Peyer's patch (tissue), 4 donors: ENCODE measurements at regions not wholly inside any gene's neighbourhood (a gene's known extent, or its start where the extent isn't known, plus 50 kb on each side); places are given as distances from the start of the nearest gene placed in this dataset.

Experiments
- DNase-seq, 3 donors: peaks; one replicate each; pipeline ENCODE4 v3.0.0-alpha.2; 2017 to 2019
- H3K27ac ChIP-seq, 4 donors: fragments of 200-600 bp; sonication (generic); one replicate each; pipeline ENCODE4 v1.5.1; 2016 to 2019
- H3K27me3 ChIP-seq, 2 donors: fragments of 200-600 bp; sonication (generic); one replicate each; pipeline ENCODE4 v1.5.1; 2019
- H3K36me3 ChIP-seq, 3 donors: fragments of 200-600 bp; sonication (generic); one replicate each; pipeline ENCODE4 v1.5.1; 2016 to 2019
- H3K4me1 ChIP-seq, 4 donors: fragments of 200-600 bp; sonication (generic); one replicate each; pipeline ENCODE4 v1.5.1; 2016 to 2019
- H3K4me3 ChIP-seq, 4 donors: fragments of 200-600 bp; sonication (generic); 1 replicate in 3 of 4; 2 replicates in 1 of 4; pipeline ENCODE4 v1.5.1; 2016 to 2019; ENCODE audit warnings: mild to moderate bottlenecking in 1 of 4
- H3K9me3 ChIP-seq, 4 donors: fragments of 200-600 bp; sonication (generic); one replicate each; pipeline ENCODE4 v1.5.1; 2016 to 2019; ENCODE audit warnings: mild to moderate bottlenecking in 1 of 4
- CTCF ChIP-seq, 6 experiments: fragments of 450-650 bp in 4 of 6; fragments of 200-600 bp in 2 of 6; sonication (generic) in 1 of 6; IDR thresholded peaks; one replicate each; pipeline ENCODE4 v1.5.1; 2017 to 2019; ENCODE audit warnings: antibody characterized with exemption in 6 of 6, mild to moderate bottlenecking in 3 of 6, moderate library complexity in 1 of 6
- POLR2A ChIP-seq, 2 donors: fragments of 450-650 bp; IDR thresholded peaks; one replicate each; pipeline ENCODE4 v1.5.1; 2017; ENCODE audit warnings: antibody characterized with exemption in 2 of 2, mild to moderate bottlenecking in 2 of 2, moderate library complexity in 2 of 2

DNA sequence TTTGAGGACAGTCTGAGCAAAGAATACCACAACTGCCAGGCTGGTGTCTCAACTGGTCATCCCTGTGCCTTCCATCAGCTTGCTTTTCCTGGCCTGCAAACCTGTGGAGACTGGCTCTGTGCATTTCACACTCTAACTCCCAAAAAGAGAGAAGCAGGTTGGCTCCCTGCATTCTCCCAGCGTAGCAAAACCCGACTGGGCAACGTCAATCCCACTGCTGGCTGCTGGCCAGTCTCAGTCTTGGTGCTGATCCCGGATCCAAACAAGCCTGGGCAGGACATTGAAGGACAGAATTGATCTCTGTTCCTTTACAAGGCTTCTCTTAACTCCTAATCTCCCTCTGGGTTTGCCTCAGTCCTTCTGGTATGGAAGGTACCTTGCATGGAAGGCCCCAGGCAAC is 65.4 kb downstream of the FZD10 start:
- TF ChIP-seq CTCF (IDR thresholded peaks at IDR 0.05) (no peak), POLR2A (IDR thresholded peaks at IDR 0.05) (no peak)
- DNase-seq, result no peak
- Histone ChIP-seq H3K4me3 (no peak overlapping the region), H3K27me3 (no peaks in the 10 kb centered on the region), H3K4me1 (no peaks in the 10 kb centered on the region), H3K27ac (no peak overlapping the region), H3K36me3 (no peaks in the 10 kb centered on the region), H3K9me3 (peaks cover 0 to 4% (median 0%) of the 10 kb centered on the region in 4 donors)

GRCh38 chr12:130236446-130236845 is 74.2 kb downstream of the FZD10 start:
- H3K27me3 ChIP-seq, result no peaks in the 10 kb centered on the region
- H3K36me3 ChIP-seq, result no peaks in the 10 kb centered on the region
- H3K4me3 ChIP-seq, result no peak overlapping the region
- no peaks in the 10 kb centered on the region for H3K9me3 ChIP-seq
- no peak for DNase-seq
- H3K27ac ChIP-seq, result no peak overlapping the region
- no peaks in the 10 kb centered on the region for H3K4me1 ChIP-seq
- TF ChIP-seq CTCF (IDR thresholded peaks at IDR 0.05) (no peak), POLR2A (IDR thresholded peaks at IDR 0.05) (no peak)

- TF ChIP-seq CTCF (IDR thresholded peaks at IDR 0.05) (no peak), POLR2A (IDR thresholded peaks at IDR 0.05) (no peak)
- H3K27ac ChIP-seq, result no peak overlapping the region
- H3K36me3 ChIP-seq, result no peaks in the 10 kb centered on the region
- H3K4me1 ChIP-seq, result no peaks in the 10 kb centered on the region
- H3K9me3 ChIP-seq, result no peaks in the 10 kb centered on the region
- no peak overlapping the region for H3K4me3 ChIP-seq
- no peak for DNase-seq
- H3K27me3 ChIP-seq, result no peaks in the 10 kb centered on the region
These were observed 78.7 kb downstream of the FZD10 start for GRCh38 chr12:130240831-130241590.

- DNase-seq, result no peak
- Histone ChIP-seq H3K4me3 (no peak overlapping the region), H3K9me3 (no peaks in the 10 kb centered on the region), H3K36me3 (no peaks in the 10 kb centered on the region), H3K4me1 (no peaks in the 10 kb centered on the region), H3K27ac (no peak overlapping the region), H3K27me3 (no peaks in the 10 kb centered on the region)
- TF ChIP-seq CTCF (IDR thresholded peaks at IDR 0.05), result no peak
These were observed 80.2 kb downstream of the FZD10 start for GRCh38 chr12:130242506-130242905.

- H3K9me3 ChIP-seq, result no peaks in the 10 kb centered on the region
- no peak for TF ChIP-seq POLR2A (IDR thresholded peaks at IDR 0.05)
- no peak for TF ChIP-seq CTCF (IDR thresholded peaks at IDR 0.05)
- DNase-seq, result no peak
- H3K27ac ChIP-seq, result no peak overlapping the region
- no peaks in the 10 kb centered on the region for H3K36me3 ChIP-seq
- H3K4me1 ChIP-seq, result no peaks in the 10 kb centered on the region
- no peaks in the 10 kb centered on the region for H3K27me3 ChIP-seq
- no peak overlapping the region for H3K4me3 ChIP-seq
These were observed 83.0 kb downstream of the FZD10 start for GRCh38 chr12:130245251-130245650.

- no peak for TF ChIP-seq CTCF (IDR thresholded peaks at IDR 0.05)
- TF ChIP-seq POLR2A (IDR thresholded peaks at IDR 0.05), result no peak
- Histone ChIP-seq H3K4me1 (no peaks in the 10 kb centered on the region), H3K4me3 (no peak overlapping the region), H3K9me3 (no peaks in the 10 kb centered on the region), H3K27me3 (no peaks in the 10 kb centered on the region), H3K36me3 (no peaks in the 10 kb centered on the region), H3K27ac (no peak overlapping the region)
- DNase-seq, result no peak
These were observed 84.3 kb downstream of the FZD10 start for GRCh38 chr12:130246560-130246959.
